Neural cell (in vitro differentiated cells): ENCODE measurements at regions not wholly inside any gene's neighbourhood (a gene's known extent, or its start where the extent isn't known, plus 50 kb on each side); places are given as distances from the start of the nearest gene placed in this dataset.

Source experiments
- H2AFZ ChIP-seq: fragments of 200-600, 300-800 bp; sonication (generic), shearing (Covaris generic); 2 replicates; pipeline ENCODE4 v1.6.0; 2014; ENCODE audit warnings: low read depth, mild to moderate bottlenecking, antibody characterized with exemption, low read length, moderate library complexity
- H3F3A ChIP-seq: fragments of 200-600 bp; shearing (Covaris generic); 2 replicates; pipeline ENCODE4 v1.6.1; 2016; ENCODE audit warnings: mild to moderate bottlenecking, moderate library complexity, mixed read lengths, antibody characterized with exemption, low read length; ENCODE audit not compliant: insufficient read depth, poor library complexity, severe bottlenecking
- H3K27ac ChIP-seq: fragments of 200-600, 300-800 bp; sonication (generic), shearing (Covaris generic); 2 replicates; pipeline ENCODE4 v1.5.1; 2014; ENCODE audit warnings: mild to moderate bottlenecking, low read length, moderate library complexity
- H3K27me3 ChIP-seq: fragments of 300-800, 200-600 bp; sonication (generic), shearing (Covaris generic); 2 replicates; pipeline ENCODE4 v1.6.0; 2014; ENCODE audit warnings: mild to moderate bottlenecking, low read depth, low read length, moderate library complexity; ENCODE audit not compliant: insufficient read depth
- H3K36me3 ChIP-seq: fragments of 300-800, 200-600 bp; sonication (generic), shearing (Covaris generic); 2 replicates; pipeline ENCODE4 v1.5.1; 2014; ENCODE audit warnings: mild to moderate bottlenecking, antibody characterized with exemption, low read length, moderate library complexity; ENCODE audit not compliant: insufficient read depth
- H3K4me2 ChIP-seq: fragments of 300-800, 200-600 bp; sonication (generic), shearing (Covaris generic); 2 replicates; pipeline ENCODE4 v1.6.0; 2014; ENCODE audit warnings: mild to moderate bottlenecking, low read length
- H3K4me3 ChIP-seq: fragments of 300-800, 200-600 bp; sonication (generic), shearing (Covaris generic); 2 replicates; pipeline ENCODE4 v1.5.1; 2014; ENCODE audit warnings: mild to moderate bottlenecking, low read length, moderate library complexity
- H3K79me2 ChIP-seq: fragments of 200-600 bp; shearing (Covaris generic); replicated peaks from 2 replicates; pipeline ENCODE4 v1.6.0; 2014; ENCODE audit warnings: mild to moderate bottlenecking, low read length, moderate library complexity; ENCODE audit not compliant: insufficient read depth
- H3K9ac ChIP-seq: fragments of 300-800, 200-600 bp; sonication (generic), shearing (Covaris generic); 2 replicates; pipeline ENCODE4 v1.6.1; 2016; ENCODE audit warnings: mild to moderate bottlenecking, low read length, mixed read lengths
- H3K9me2 ChIP-seq: fragments of 200-600 bp; shearing (Covaris generic); 2 replicates; pipeline ENCODE4 v1.6.1; 2016; ENCODE audit warnings: mild to moderate bottlenecking, low read length, mixed read lengths; ENCODE audit not compliant: insufficient read depth
- H3K9me3 ChIP-seq: fragments of 200-600, 300-800 bp; sonication (generic), shearing (Covaris generic); 2 replicates; pipeline ENCODE4 v1.6.1; 2016; ENCODE audit warnings: mild to moderate bottlenecking, mixed run types, low read length, moderate library complexity, mixed read lengths
- H4K20me1 ChIP-seq: fragments of 200-600 bp; shearing (Covaris generic); 2 replicates; pipeline ENCODE4 v1.6.1; 2016; ENCODE audit warnings: mild to moderate bottlenecking, mixed run types; ENCODE audit not compliant: insufficient read depth
- CTCF ChIP-seq: fragments of 450-650 bp; IDR thresholded peaks from 2 replicates; pipeline ENCODE4 v1.5.1; 2014; ENCODE audit warnings: antibody characterized with exemption, mild to moderate bottlenecking, moderate library complexity; ENCODE audit not compliant: poor library complexity, severe bottlenecking
- EP300 ChIP-seq: fragments of 450-650 bp; conservative IDR thresholded peaks from 2 replicates; pipeline ENCODE4 v1.6.1; 2014; ENCODE audit warnings: antibody characterized with exemption, mild to moderate bottlenecking, moderate library complexity; ENCODE audit not compliant: poor library complexity, severe bottlenecking
- EZH2 ChIP-seq: fragments of 200-600, 300-800 bp; shearing (Covaris generic), sonication (generic); IDR thresholded peaks from 2 replicates; pipeline ENCODE4 v1.6.1; 2014; ENCODE audit warnings: antibody characterized with exemption, low read length, borderline replicate concordance, mild to moderate bottlenecking; ENCODE audit not compliant: insufficient read depth, poor library complexity, severe bottlenecking
- MXI1 ChIP-seq: fragments of 450-650 bp; conservative IDR thresholded peaks from 2 replicates; pipeline ENCODE4 v1.6.1; 2014; ENCODE audit warnings: antibody characterized with exemption, mild to moderate bottlenecking; ENCODE audit not compliant: poor library complexity, severe bottlenecking
- POLR2AphosphoS5 ChIP-seq: IDR thresholded peaks from 2 replicates; pipeline ENCODE4 v1.6.1; 2012
- RAD21 ChIP-seq: fragments of 450-650 bp; conservative IDR thresholded peaks from 2 replicates; pipeline ENCODE4 v1.6.1; 2014; ENCODE audit warnings: antibody characterized with exemption, mild to moderate bottlenecking, moderate library complexity
- REST ChIP-seq: IDR thresholded peaks from 2 replicates; pipeline ENCODE4 v1.6.1; 2012; ENCODE audit warnings: borderline replicate concordance
- SMC3 ChIP-seq: fragments of 450-650 bp; conservative IDR thresholded peaks from 2 replicates; pipeline ENCODE4 v1.6.1; 2014; ENCODE audit warnings: antibody characterized with exemption, mild to moderate bottlenecking, moderate library complexity; ENCODE audit not compliant: poor library complexity
- TAF1 ChIP-seq: IDR thresholded peaks from 2 replicates; pipeline ENCODE4 v1.6.1; 2012; ENCODE audit warnings: low read depth

- H2AFZ ChIP-seq: no peak overlapping the region
- TF ChIP-seq TAF1 (no peak), MXI1 (no peak), SMC3 (no peak), REST (no peak), EP300 (no peak), CTCF (no peak), RAD21 (no peak)
- no peaks in the 10 kb centered on the region for H3K9me3 ChIP-seq
- H3K4me2 ChIP-seq: no peak overlapping the region
- no peaks in the 10 kb centered on the region for H3K79me2 ChIP-seq
- no peak overlapping the region for H3K27ac ChIP-seq
- H3K36me3 ChIP-seq: no peaks in the 10 kb centered on the region
- H3F3A ChIP-seq: no peaks in the 10 kb centered on the region
- no peaks in the 10 kb centered on the region for H3K9me2 ChIP-seq
- no peak overlapping the region for H3K4me3 ChIP-seq
- H3K27me3 ChIP-seq: no peaks in the 10 kb centered on the region
- no peak overlapping the region for H3K9ac ChIP-seq
- no peaks in the 10 kb centered on the region for H4K20me1 ChIP-seq
These were observed 76.1 kb upstream of the INSIG1 start for GRCh38 chr7:155221547-155221946.

- no peaks in the 10 kb centered on the region for H4K20me1 ChIP-seq
- no peak overlapping the region for H2AFZ ChIP-seq
- H3K9ac ChIP-seq: no peak overlapping the region
- TF ChIP-seq MXI1 (no peak), REST (no peak), EP300 (no peak), TAF1 (no peak), RAD21 (no peak), POLR2AphosphoS5 (no peak), EZH2 (no peak), CTCF (no peak), SMC3 (no peak)
- H3F3A ChIP-seq: no peaks in the 10 kb centered on the region
- no peaks in the 10 kb centered on the region for H3K9me2 ChIP-seq
- H3K4me3 ChIP-seq: no peak overlapping the region
- no peaks in the 10 kb centered on the region for H3K27me3 ChIP-seq
- H3K9me3 ChIP-seq: no peaks in the 10 kb centered on the region
- no peak overlapping the region for H3K4me2 ChIP-seq
- no peak overlapping the region for H3K27ac ChIP-seq
- no peaks in the 10 kb centered on the region for H3K36me3 ChIP-seq
- no peaks in the 10 kb centered on the region for H3K79me2 ChIP-seq
These were observed 75.6 kb upstream of the INSIG1 start for GRCh38 chr7:155222061-155222460.
